ENCODE measurements at regions not wholly inside any gene's neighbourhood (a gene's known extent, or its start where the extent isn't known, plus 50 kb on each side); places are given as distances from the start of the nearest gene placed in this dataset.

GRCh38 chr5:135234666-135235401 is 164.2 kb downstream of the MACROH2A1 start:
- no peak for DNase-seq

- DNase-seq: no peak
Measured at GRCh38 chr5:135234242-135234641, 164.8 kb downstream of the MACROH2A1 start.

GRCh38 chr5:135233477-135233876 is 165.6 kb downstream of the MACROH2A1 start:
- no peak for DNase-seq

GRCh38 chr5:135232958-135233357 is 166.1 kb downstream of the MACROH2A1 start:
- DNase-seq: no peak

- no peak for DNase-seq
Measured at GRCh38 chr5:135231289-135231688, 167.7 kb downstream of the MACROH2A1 start.

GRCh38 chr5:135230251-135230925 is 168.6 kb downstream of the MACROH2A1 start:
- DNase-seq: no peak

- DNase-seq: no peak
Measured at GRCh38 chr5:135229679-135230132, 169.3 kb downstream of the MACROH2A1 start.

- no peak for DNase-seq
Measured at GRCh38 chr5:135229122-135229521, 169.9 kb downstream of the MACROH2A1 start.

GRCh38 chr5:135228222-135228621 is 170.8 kb downstream of the MACROH2A1 start:
- no peak for DNase-seq

GRCh38 chr5:135227064-135228022 is 171.7 kb downstream of the MACROH2A1 start:
- no peak for DNase-seq

- no peak for DNase-seq
Measured at GRCh38 chr5:135225856-135226560, 173.0 kb downstream of the MACROH2A1 start.

- DNase-seq: no peak
Measured at GRCh38 chr5:135223891-135224625, 175.0 kb downstream of the MACROH2A1 start.

- DNase-seq: no peak
Measured at GRCh38 chr5:135223404-135223803, 175.6 kb downstream of the MACROH2A1 start.

- DNase-seq: no peak
Measured at GRCh38 chr5:135222771-135223170, 176.3 kb downstream of the MACROH2A1 start.

- no peak for DNase-seq
Measured at GRCh38 chr5:135222171-135222681, 176.8 kb downstream of the MACROH2A1 start.

GRCh38 chr5:135221696-135222095 is 177.3 kb downstream of the MACROH2A1 start:
- DNase-seq: no peak

GRCh38 chr5:135221187-135221473 is 177.9 kb downstream of the MACROH2A1 start:
- no peak for DNase-seq

GRCh38 chr5:135220394-135221186 is 178.4 kb downstream of the MACROH2A1 start:
- DNase-seq: no peak

- DNase-seq: no peak
Measured at GRCh38 chr5:135219868-135220267, 179.2 kb downstream of the MACROH2A1 start.

GRCh38 chr5:135218790-135219568 is 180.1 kb downstream of the MACROH2A1 start:
- no peak for DNase-seq
